Left ventricle myocardium superior (tissue), 1 donor: ENCODE measurements at regions not wholly inside any gene's neighbourhood (a gene's known extent, or its start where the extent isn't known, plus 50 kb on each side); places are given as distances from the start of the nearest gene placed in this dataset.
A peak's percentile ranks its signal among the peaks of the same experiment; 100 is the strongest.

Source experiments
- ATAC-seq: fragments of 200-7000 bp; cut with Tn5 transposase; one replicate; pipeline ENCODE4 v1.9.1; 2020; ENCODE audit warnings: mild to moderate bottlenecking, moderate library complexity
- DNase-seq: peaks from one replicate; pipeline ENCODE4 v3.0.0-alpha.2; 2020
- intact Hi-C: fragments of 100-400 bp; cut with micrococcal nuclease; formaldehyde crosslinking; loops from one replicate; pipeline ENCODE4 v1.11.0; 2022
- donor health status: DM: no; HTN: yes; CAD: no; lungs with severe emphysema.

- ATAC-seq (no peak), DNase-seq (no peak)
- intact Hi-C loops: no loop called here
Observed at GRCh38 chr5:86765778-86766502, 148.2 kb downstream of the COX7C start.

GRCh38 chr5:86768699-86769202, 151.0 kb downstream of the COX7C start:
- ATAC-seq: no peak
- DNase-seq: no peak
- intact Hi-C loops: no loop called here

GRCh38 chr5:86780018-86780417, 162.3 kb downstream of the COX7C start:
- DNase-seq: no peak
- intact Hi-C loops: no loop called here
- ATAC-seq: no peak

GRCh38 chr5:86786955-86787354, 169.2 kb downstream of the COX7C start:
- ATAC-seq: peak; percentile 69
- intact Hi-C loops: no loop called here
- no peak for DNase-seq

- ATAC-seq: no peak
- no peak for DNase-seq
- intact Hi-C loops: no loop called here
Observed at GRCh38 chr5:86795659-86796058, 177.9 kb downstream of the COX7C start.

GRCh38 chr5:86797677-86798076, 179.9 kb downstream of the COX7C start:
- ATAC-seq: no peak
- no peak for DNase-seq
- intact Hi-C loops: no loop called here

GRCh38 chr5:86806206-86806605, 188.5 kb downstream of the COX7C start:
- ATAC-seq: no peak
- DNase-seq: no peak
- intact Hi-C loops: no loop called here

GRCh38 chr5:86807046-86808031, 189.6 kb downstream of the COX7C start:
- ATAC-seq (no peak), DNase-seq (no peak)
- intact Hi-C loops: no loop called here

GRCh38 chr5:86814315-86814714, 196.6 kb downstream of the COX7C start:
- intact Hi-C loops: no loop called here
- ATAC-seq: no peak

GRCh38 chr5:86814907-86815306, 197.2 kb downstream of the COX7C start:
- ATAC-seq (no peak), DNase-seq (no peak)
- intact Hi-C loops: no loop called here

More at GRCh38 chr5:86814315-86814714, 196.6 kb downstream of the COX7C start:
- no peak for DNase-seq

GRCh38 chr5:86824637-86825036, 206.9 kb downstream of the COX7C start:
- intact Hi-C loops: no loop called here
- DNase-seq: no peak
- no peak for ATAC-seq

GRCh38 chr5:86831128-86831527, 213.4 kb downstream of the COX7C start:
- intact Hi-C loops: no loop called here
- DNase-seq: no peak
- ATAC-seq: no peak

- ATAC-seq (no peak), DNase-seq (no peak)
- intact Hi-C loops: no loop called here
Observed at GRCh38 chr5:86833868-86834267, 216.1 kb downstream of the COX7C start.

GRCh38 chr5:86837610-86838009, 219.9 kb downstream of the COX7C start:
- intact Hi-C loops: no loop called here
- ATAC-seq: no peak
- no peak for DNase-seq

- intact Hi-C loops: no loop called here
- DNase-seq (no peak), ATAC-seq (no peak)
Observed at GRCh38 chr5:86838083-86838482, 220.3 kb downstream of the COX7C start.

GRCh38 chr5:86841000-86841644, 223.4 kb downstream of the COX7C start:
- intact Hi-C loops: no loop called here
- no peak for DNase-seq
- no peak for ATAC-seq

GRCh38 chr5:86858442-86858841, 240.7 kb downstream of the COX7C start:
- no peak for DNase-seq
- intact Hi-C loops: no loop called here
- no peak for ATAC-seq

GRCh38 chr5:86861512-86861911, 243.8 kb downstream of the COX7C start:
- intact Hi-C loops: no loop called here
- no peak for DNase-seq
- no peak for ATAC-seq

- ATAC-seq (no peak), DNase-seq (no peak)
- intact Hi-C loops: no loop called here
Observed at GRCh38 chr5:86862093-86862492, 244.4 kb downstream of the COX7C start.

GRCh38 chr5:86864051-86864450, 246.3 kb downstream of the COX7C start:
- ATAC-seq: no peak
- DNase-seq: no peak
- intact Hi-C loops: no loop called here
